ENCODE measurements at regions not wholly inside any gene's neighbourhood (a gene's known extent, or its start where the extent isn't known, plus 50 kb on each side); places are given as distances from the start of the nearest gene placed in this dataset.

DNA sequence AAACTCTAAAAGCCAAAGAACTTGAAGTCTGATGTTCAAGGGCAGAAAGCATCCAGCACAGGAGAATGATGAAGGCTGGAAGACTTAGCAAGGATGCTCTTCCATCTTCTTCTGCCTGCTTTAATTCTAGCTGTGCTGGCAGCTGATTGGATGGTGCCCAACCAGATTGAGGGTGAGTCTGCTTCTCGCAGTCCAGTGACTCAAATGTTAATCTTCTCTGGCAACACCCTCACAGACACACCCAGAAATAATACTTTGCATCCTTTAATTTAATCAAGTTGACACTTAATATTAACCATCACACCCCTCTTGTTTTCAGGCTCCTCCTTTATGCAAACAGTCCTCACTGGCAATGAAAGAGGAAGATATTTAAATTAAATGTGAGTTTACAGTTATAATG, 321.7 kb downstream of the TEX13C start:
- WGBS, 2 donors, result 58 to 100% methylated on average over 1 of the region's 1 CpG
- ATAC-seq (ENCODE audit: low FRiP score in 2 of 2), result no peak

DNA sequence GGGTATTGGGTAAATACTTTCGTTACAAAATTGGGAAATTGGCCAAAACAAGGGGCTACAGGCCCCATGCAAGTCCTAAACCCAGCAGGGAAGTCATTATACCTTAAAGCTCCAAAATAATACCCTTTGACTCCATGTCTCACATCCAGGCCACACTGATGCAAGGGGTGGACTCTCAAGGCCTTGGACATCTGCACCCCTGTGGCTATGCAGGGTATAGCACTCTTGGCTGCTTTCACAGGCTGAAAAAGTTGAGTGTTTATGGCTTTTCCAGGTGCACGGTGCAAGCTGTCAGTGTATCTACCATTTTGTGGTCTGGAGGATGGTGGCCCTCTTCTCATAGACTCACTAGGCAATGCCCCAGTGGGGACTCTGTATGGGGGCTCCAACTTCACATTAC, 326.5 kb downstream of the TEX13C start:
- H3K4me1 ChIP-seq, result no peaks in the 10 kb centered on the region
- no peak for ATAC-seq (ENCODE audit: low FRiP score in 2 of 2)
- no peak for TF ChIP-seq POLR2A (IDR thresholded peaks at IDR 0.05)
- TF ChIP-seq, protein P1, sequence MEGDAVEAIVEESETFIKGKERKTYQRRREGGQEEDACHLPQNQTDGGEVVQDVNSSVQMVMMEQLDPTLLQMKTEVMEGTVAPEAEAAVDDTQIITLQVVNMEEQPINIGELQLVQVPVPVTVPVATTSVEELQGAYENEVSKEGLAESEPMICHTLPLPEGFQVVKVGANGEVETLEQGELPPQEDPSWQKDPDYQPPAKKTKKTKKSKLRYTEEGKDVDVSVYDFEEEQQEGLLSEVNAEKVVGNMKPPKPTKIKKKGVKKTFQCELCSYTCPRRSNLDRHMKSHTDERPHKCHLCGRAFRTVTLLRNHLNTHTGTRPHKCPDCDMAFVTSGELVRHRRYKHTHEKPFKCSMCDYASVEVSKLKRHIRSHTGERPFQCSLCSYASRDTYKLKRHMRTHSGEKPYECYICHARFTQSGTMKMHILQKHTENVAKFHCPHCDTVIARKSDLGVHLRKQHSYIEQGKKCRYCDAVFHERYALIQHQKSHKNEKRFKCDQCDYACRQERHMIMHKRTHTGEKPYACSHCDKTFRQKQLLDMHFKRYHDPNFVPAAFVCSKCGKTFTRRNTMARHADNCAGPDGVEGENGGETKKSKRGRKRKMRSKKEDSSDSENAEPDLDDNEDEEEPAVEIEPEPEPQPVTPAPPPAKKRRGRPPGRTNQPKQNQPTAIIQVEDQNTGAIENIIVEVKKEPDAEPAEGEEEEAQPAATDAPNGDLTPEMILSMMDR (IDR thresholded peaks at IDR 0.05), result peak in 1 of 6 experiments; percentile 31

More for the DNA sequence above, 321.7 kb downstream of the TEX13C start:
- TF ChIP-seq, protein P1 (IDR thresholded peaks at IDR 0.05), result no peak
- no peak for TF ChIP-seq POLR2AphosphoS5 (IDR thresholded peaks at IDR 0.05)
- no peak for TF ChIP-seq POLR2A (IDR thresholded peaks at IDR 0.05)
- TF ChIP-seq EP300 (IDR thresholded peaks at IDR 0.05), result no peak
- Histone ChIP-seq H3K4me1 (no peaks in the 10 kb centered on the region), H3K27ac (no peak overlapping the region), H3K36me3 (no peaks in the 10 kb centered on the region), H3K9me3 (no peaks in the 10 kb centered on the region), H3K4me3 (no peak overlapping the region), H3K27me3 (no peaks in the 10 kb centered on the region)
- no peak for DNase-seq

DNA sequence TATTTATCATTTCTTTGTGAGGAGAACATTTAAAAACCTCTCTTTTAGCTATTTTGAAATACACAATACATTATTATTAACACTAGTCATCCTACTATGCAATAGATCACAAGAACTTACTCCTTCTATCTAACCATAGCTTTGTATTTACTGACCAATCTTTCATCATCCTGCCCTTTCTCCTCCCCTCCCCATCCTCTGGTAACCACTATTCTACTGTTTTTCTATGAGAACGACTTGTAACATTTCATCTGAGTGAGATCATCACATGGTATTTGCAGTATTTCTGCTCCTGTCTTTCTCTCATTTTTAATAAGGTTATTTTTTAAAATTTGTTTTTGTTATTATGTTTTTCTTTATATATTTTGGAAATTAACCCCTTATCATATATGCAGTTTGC, 331.8 kb downstream of the TEX13C start:
- WGBS, 2 donors, result 21 to 29% methylated on average over 1 of the region's 1 CpG
- Histone ChIP-seq H3K27me3 (no peaks in the 10 kb centered on the region), H3K36me3 (no peaks in the 10 kb centered on the region), H3K4me3 (no peak overlapping the region), H3K27ac (no peak overlapping the region), H3K4me1 (no peaks in the 10 kb centered on the region), H3K9me3 (no peaks in the 10 kb centered on the region)
- TF ChIP-seq POLR2AphosphoS5 (IDR thresholded peaks at IDR 0.05), result no peak
- TF ChIP-seq POLR2A (IDR thresholded peaks at IDR 0.05), result no peak
- TF ChIP-seq EP300 (IDR thresholded peaks at IDR 0.05), result no peak
- TF ChIP-seq, protein P1 (IDR thresholded peaks at IDR 0.05), result no peak
- DNase-seq (no peak), ATAC-seq (ENCODE audit: low FRiP score in 2 of 2) (no peak)

More for the DNA sequence above, 326.5 kb downstream of the TEX13C start:
- Histone ChIP-seq H3K27me3 (no peaks in the 10 kb centered on the region), H3K36me3 (no peaks in the 10 kb centered on the region), H3K27ac (no peak overlapping the region), H3K4me3 (no peak overlapping the region), H3K9me3 (no peaks in the 10 kb centered on the region)
- WGBS, 2 donors, result 25 to 54% methylated on average over 1 to 2 of the region's 2 CpGs
- no peak for DNase-seq

DNA sequence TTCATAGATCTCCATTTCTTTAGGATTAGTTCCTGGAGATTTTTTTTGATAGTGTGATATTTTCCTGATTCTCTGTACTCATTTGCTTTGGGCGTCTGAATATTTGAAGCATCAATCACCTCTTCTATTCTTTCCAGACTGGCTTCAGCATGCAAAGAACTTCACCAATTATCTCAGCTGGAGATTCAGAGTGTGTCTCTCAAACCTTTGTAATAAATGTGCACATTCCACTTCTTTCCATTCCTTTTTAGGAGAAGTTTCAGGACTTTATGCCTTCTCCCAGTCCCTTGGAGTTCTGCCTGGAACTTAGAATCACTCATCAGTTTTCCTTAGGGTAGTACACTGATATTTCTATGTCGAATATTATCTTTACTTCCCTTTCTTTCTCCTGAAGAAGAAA, 334.8 kb downstream of the TEX13C start:
- WGBS, 2 donors, result 69 to 84% methylated on average over 2 of the region's 2 CpGs
- no peaks in the 10 kb centered on the region for H3K27me3 ChIP-seq
- no peaks in the 10 kb centered on the region for H3K4me1 ChIP-seq
- H3K4me3 ChIP-seq, result no peak overlapping the region
- H3K36me3 ChIP-seq, result no peaks in the 10 kb centered on the region
- H3K27ac ChIP-seq, result no peak overlapping the region
- DNase-seq, result no peak
- no peak for ATAC-seq (ENCODE audit: low FRiP score in 2 of 2)
- TF ChIP-seq EP300 (IDR thresholded peaks at IDR 0.05) (no peak), POLR2A (IDR thresholded peaks at IDR 0.05) (no peak), POLR2AphosphoS5 (IDR thresholded peaks at IDR 0.05) (no peak)
- TF ChIP-seq, protein P1 (IDR thresholded peaks at IDR 0.05), result no peak
- peaks cover 0 to 2% (median 0%) of the 10 kb centered on the region in 4 donors for H3K9me3 ChIP-seq

DNA sequence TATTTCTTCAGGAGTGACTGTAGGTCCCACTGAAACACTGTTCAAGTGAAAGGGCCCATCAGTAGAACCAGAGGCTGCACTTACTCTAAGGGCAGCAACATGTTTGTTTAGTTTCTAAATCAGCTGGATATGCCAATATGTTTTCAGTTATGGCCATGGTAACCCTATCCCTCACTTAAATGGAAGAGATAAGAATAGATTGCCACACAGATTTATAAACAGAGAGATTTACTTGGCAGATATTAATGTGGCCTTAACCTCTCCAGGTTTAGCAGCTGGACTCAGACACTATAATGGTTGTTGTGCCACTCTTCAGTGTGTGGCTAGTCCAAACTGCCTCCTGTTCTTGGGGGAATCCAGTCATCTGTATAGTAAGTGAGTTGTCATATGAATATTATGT, 354.1 kb downstream of the TEX13C start:
- Histone ChIP-seq H3K4me1 (no peaks in the 10 kb centered on the region), H3K36me3 (no peaks in the 10 kb centered on the region), H3K9me3 (no peaks in the 10 kb centered on the region), H3K27me3 (no peaks in the 10 kb centered on the region), H3K4me3 (no peak overlapping the region), H3K27ac (no peak overlapping the region)
- no peak for ATAC-seq (ENCODE audit: low FRiP score in 2 of 2)
- DNase-seq, result no peak
- TF ChIP-seq EP300 (IDR thresholded peaks at IDR 0.05), result no peak
